Nephron (organoid): ENCODE measurements at regions not wholly inside any gene's neighbourhood (a gene's known extent, or its start where the extent isn't known, plus 50 kb on each side); places are given as distances from the start of the nearest gene placed in this dataset.

Source experiments
- H3K27ac Mint-ChIP-seq, 3 experiments: 2 replicates each; pipeline ENCODE4 v1.8.0; 2020; ENCODE audit warnings: mixed read lengths in 3 of 3, mild to moderate bottlenecking in 2 of 3, moderate library complexity in 1 of 3
- H3K27me3 Mint-ChIP-seq: 2 replicates; pipeline ENCODE4 v1.8.0; 2021; ENCODE audit warnings: low read depth, mild to moderate bottlenecking, moderate library complexity, mixed read lengths
- H3K36me3 Mint-ChIP-seq: 2 replicates; pipeline ENCODE4 v1.8.0; 2020; ENCODE audit warnings: low read depth, mixed read lengths
- H3K4me1 Mint-ChIP-seq: 2 replicates; pipeline ENCODE4 v1.8.0; 2020; ENCODE audit warnings: mixed read lengths
- H3K4me3 Mint-ChIP-seq, 3 experiments: 2 replicates each; pipeline ENCODE4 v1.8.0; 2020; ENCODE audit warnings: mild to moderate bottlenecking in 3 of 3, mixed read lengths in 3 of 3, moderate library complexity in 2 of 3
- H3K9me3 Mint-ChIP-seq: 2 replicates; pipeline ENCODE4 v1.8.0; 2020; ENCODE audit warnings: mixed read lengths
- TF ChIP-seq, protein P1 (sequence below), 3 experiments: fragments of 200-600 bp; sonication (generic); IDR thresholded peaks; one replicate each; pipeline ENCODE4 v1.5.0; 2021; ENCODE audit warnings: antibody characterized with exemption in 3 of 3; ENCODE audit not compliant: unreplicated experiment in 3 of 3

DNA sequence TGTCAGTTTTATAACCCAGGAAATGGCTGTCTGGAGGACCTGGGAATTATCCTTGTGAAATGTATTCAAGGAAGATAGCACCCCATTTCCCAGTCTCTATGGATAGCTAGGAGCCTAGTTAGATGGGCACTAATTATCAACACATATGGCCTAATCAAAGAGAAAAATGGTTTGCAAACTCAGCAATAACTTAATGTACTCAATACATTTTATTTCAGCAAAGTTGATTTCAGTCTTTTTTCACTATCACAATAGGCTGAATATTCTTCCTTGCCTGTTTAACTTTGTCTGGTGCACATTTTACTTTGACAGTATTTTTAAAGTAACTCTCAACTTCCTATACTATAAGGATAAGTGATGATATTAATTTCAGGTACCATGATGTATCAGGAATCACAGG, 756.3 kb downstream of the CCDC85A start:
- no peaks in the 10 kb centered on the region for H3K9me3 Mint-ChIP-seq
- H3K36me3 Mint-ChIP-seq, result no peaks in the 10 kb centered on the region
- H3K27me3 Mint-ChIP-seq, result no peaks in the 10 kb centered on the region
- no peaks in the 10 kb centered on the region for H3K4me1 Mint-ChIP-seq
- no peak overlapping the region for H3K4me3 Mint-ChIP-seq
- TF ChIP-seq, protein P1, sequence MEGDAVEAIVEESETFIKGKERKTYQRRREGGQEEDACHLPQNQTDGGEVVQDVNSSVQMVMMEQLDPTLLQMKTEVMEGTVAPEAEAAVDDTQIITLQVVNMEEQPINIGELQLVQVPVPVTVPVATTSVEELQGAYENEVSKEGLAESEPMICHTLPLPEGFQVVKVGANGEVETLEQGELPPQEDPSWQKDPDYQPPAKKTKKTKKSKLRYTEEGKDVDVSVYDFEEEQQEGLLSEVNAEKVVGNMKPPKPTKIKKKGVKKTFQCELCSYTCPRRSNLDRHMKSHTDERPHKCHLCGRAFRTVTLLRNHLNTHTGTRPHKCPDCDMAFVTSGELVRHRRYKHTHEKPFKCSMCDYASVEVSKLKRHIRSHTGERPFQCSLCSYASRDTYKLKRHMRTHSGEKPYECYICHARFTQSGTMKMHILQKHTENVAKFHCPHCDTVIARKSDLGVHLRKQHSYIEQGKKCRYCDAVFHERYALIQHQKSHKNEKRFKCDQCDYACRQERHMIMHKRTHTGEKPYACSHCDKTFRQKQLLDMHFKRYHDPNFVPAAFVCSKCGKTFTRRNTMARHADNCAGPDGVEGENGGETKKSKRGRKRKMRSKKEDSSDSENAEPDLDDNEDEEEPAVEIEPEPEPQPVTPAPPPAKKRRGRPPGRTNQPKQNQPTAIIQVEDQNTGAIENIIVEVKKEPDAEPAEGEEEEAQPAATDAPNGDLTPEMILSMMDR (IDR thresholded peaks at IDR 0.05; ENCODE audit: unreplicated experiment in 3 of 3), result no peak
- H3K27ac Mint-ChIP-seq, result no peak overlapping the region

DNA sequence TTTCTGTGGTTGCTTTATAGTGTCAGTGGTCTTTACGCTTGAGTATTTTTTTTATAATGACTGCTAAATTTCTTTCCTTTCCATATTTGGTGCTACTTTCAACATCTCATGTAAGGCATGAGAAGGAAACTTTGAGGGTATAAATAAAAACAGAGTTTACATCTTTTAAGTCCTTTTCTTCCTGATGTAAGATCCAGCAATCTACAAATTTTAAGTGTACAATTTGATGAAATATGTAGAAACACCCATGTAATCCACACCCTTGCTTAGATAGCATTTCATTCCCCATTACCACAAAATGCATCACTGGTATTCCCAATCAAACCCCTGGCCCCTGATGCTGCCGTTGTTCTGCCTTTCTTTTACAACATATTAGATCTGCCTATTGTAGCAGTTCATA, 769.1 kb downstream of the CCDC85A start:
- H3K27ac Mint-ChIP-seq, result no peak overlapping the region
- no peaks in the 10 kb centered on the region for H3K4me1 Mint-ChIP-seq
- H3K27me3 Mint-ChIP-seq, result no peaks in the 10 kb centered on the region
- H3K9me3 Mint-ChIP-seq, result no peaks in the 10 kb centered on the region
- no peaks in the 10 kb centered on the region for H3K36me3 Mint-ChIP-seq
- H3K4me3 Mint-ChIP-seq, result no peak overlapping the region
- TF ChIP-seq, protein P1 (IDR thresholded peaks at IDR 0.05; ENCODE audit: unreplicated experiment in 3 of 3), result no peak

DNA sequence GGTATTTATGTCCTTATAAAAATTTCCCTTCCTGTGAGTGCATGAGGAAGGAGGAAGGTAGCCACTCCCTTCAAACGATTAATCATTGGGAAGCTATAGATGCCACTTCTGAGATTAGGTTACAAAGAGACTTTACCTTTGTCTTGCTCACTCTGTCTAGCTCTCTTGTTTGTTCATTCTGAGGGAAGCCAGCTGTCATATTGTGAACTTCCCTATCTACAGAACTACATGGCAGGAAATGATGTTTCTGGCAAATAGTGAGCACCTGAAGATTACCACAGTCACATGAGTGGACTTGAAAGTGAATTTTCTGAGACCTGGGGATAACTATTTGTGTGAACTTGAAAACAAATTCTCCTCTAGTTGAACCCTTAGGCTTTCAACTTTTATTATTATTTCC, 776.8 kb downstream of the CCDC85A start:
- H3K4me1 Mint-ChIP-seq, result no peaks in the 10 kb centered on the region
- no peak overlapping the region for H3K27ac Mint-ChIP-seq
- no peaks in the 10 kb centered on the region for H3K27me3 Mint-ChIP-seq
- TF ChIP-seq, protein P1 (IDR thresholded peaks at IDR 0.05; ENCODE audit: unreplicated experiment in 3 of 3), result no peak
- no peak overlapping the region for H3K4me3 Mint-ChIP-seq
- H3K9me3 Mint-ChIP-seq, result peaks cover 10% of the 10 kb centered on the region
- no peaks in the 10 kb centered on the region for H3K36me3 Mint-ChIP-seq

DNA sequence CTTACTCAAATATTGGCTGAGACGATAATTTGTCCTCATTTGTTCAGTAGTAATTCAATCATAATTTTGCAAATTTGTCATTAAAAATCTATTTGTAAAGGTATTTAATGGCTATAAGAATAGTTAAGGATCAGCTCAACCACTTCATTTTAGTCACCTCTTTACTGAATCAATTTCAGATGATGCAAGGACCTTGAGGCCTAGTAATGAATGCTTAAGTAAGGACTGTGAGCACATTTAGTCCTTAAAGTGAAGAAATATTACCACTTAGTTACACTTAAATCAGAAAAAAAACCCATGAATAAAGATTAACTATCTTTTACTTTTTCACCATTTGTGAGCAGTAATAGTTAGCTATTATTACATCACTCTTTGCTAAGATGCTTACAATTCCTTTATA, 778.9 kb downstream of the CCDC85A start:
- Mint-ChIP-seq H3K4me1 (no peaks in the 10 kb centered on the region), H3K9me3 (peaks cover 10% of the 10 kb centered on the region), H3K36me3 (no peaks in the 10 kb centered on the region), H3K4me3 (no peak overlapping the region), H3K27ac (no peak overlapping the region), H3K27me3 (no peaks in the 10 kb centered on the region)
- TF ChIP-seq, protein P1 (IDR thresholded peaks at IDR 0.05; ENCODE audit: unreplicated experiment in 3 of 3), result no peak

DNA sequence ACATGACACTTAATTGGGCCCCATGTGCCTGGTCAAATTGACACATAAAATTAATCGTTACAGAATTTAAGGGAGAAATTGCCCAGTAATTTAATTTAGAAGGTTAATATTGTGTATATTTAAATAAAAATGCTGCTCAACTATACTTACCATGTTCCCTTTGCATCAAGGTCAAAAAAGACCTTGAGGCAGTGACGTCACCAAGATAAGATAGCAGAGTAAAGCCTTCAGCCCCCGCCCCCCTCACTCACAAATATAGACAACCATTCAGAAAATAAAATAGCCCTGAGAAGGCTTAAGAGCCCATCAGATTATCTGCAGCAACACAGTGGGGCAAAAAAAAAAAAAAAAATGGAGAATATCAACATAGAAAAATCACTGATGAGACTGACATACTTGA, 785.7 kb downstream of the CCDC85A start:
- H3K4me3 Mint-ChIP-seq, result no peak overlapping the region
- no peaks in the 10 kb centered on the region for H3K27me3 Mint-ChIP-seq
- H3K4me1 Mint-ChIP-seq, result no peaks in the 10 kb centered on the region
- TF ChIP-seq, protein P1 (IDR thresholded peaks at IDR 0.05; ENCODE audit: unreplicated experiment in 3 of 3), result no peak
- no peaks in the 10 kb centered on the region for H3K9me3 Mint-ChIP-seq
- H3K27ac Mint-ChIP-seq, result no peak overlapping the region
- H3K36me3 Mint-ChIP-seq, result no peaks in the 10 kb centered on the region

DNA sequence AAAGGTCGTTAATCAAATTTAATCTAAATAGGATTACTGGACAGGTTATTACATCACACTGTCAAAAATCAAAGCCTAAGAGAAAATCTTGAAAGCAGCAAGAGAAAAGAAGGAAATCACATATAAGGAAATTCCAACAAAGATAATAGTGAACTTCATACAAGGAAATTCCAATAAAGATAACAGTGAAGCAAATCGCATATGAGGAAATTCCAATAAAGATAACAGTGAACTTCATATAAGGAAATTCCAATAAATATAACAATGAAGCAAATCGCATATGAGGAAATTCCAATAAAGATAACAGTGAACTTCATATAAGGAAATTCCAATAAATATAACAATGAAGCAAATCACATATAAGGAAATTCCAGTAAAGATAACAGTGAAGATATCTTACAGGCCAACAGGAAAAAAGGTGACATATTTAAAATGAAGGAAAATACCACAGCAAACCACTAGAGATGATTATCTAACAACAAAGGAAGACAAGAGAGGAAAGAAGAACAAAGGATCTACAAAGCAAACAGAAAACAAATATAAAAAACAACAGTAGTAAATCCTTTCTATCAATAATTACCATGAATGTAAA, 787.7 kb downstream of the CCDC85A start:
- H3K27me3 Mint-ChIP-seq, result no peaks in the 10 kb centered on the region
- H3K27ac Mint-ChIP-seq, result no peak overlapping the region
- no peak overlapping the region for H3K4me3 Mint-ChIP-seq

More for the DNA sequence above, 787.7 kb downstream of the CCDC85A start:
- H3K36me3 Mint-ChIP-seq, result no peaks in the 10 kb centered on the region
- TF ChIP-seq, protein P1 (IDR thresholded peaks at IDR 0.05; ENCODE audit: unreplicated experiment in 3 of 3), result no peak
- H3K9me3 Mint-ChIP-seq, result no peaks in the 10 kb centered on the region
- H3K4me1 Mint-ChIP-seq, result no peaks in the 10 kb centered on the region
